ENCODE measurements at regions not wholly inside any gene's neighbourhood (a gene's known extent, or its start where the extent isn't known, plus 50 kb on each side); places are given as distances from the start of the nearest gene placed in this dataset.

DNA sequence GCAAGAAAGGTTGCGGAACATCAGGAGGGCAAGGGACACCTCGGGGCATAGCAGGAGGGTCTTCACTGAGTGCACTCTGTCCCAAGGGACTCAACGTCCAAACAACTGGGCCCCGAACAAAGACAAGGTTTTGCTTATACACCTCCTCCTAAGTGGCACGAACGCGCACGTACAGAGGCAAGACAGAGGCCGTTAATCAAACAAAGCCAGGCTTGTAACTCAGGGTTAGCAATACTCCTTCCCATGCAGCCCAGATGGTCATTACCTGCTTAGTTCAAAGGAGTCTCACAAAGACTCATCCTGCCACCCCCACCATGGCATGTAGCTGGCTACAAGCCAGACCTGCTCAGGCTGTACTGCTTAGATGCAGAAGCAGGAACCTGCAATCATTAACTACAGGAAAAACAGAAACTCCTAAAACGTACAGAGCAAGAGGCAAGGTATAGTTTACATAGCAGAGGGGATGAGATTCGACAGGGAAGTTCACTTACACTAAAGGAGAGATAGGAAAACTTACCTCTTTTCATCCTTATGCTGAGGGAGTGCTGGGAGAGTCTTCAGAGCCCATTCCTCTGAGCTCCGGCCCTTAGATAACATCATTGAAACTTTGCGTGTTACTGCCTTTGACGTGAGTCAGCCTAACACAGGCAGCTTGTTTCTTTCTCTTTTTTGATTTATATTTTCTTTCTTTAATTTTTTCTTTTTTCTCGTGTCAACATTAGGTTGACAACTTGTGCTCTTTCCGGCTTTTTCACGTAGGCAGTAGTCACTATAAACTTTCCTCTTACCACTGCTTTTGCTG, 1319.1 kb downstream of the TMEM121 start:
- peak; percentile 48 for ATAC-seq (ENCODE audit: poor library complexity)
- DNase-seq = peak in 12 of 14 experiments; percentile 21 to 72 (median 45)
- Mint-ChIP-seq H3K36me3 (ENCODE audit: low read depth) (peaks cover 9% of the 10 kb centered on the region), H3K27ac (peak overlapping the region; percentile 52), H3K27me3 (no peaks in the 10 kb centered on the region), H3K4me3 (peak overlapping the region; percentile 96), H3K4me1 (ENCODE audit: low read depth) (peaks cover 41% of the 10 kb centered on the region), H3K9me3 (no peaks in the 10 kb centered on the region)
- Histone ChIP-seq H3K27ac (ENCODE audit: low read depth in 1 of 2, low read length in 2 of 2) (peak overlapping the region; percentile 58 to 81), H3K4me1 (ENCODE audit: insufficient read depth, low read length) (peaks cover 19% of the 10 kb centered on the region), H3K27me3 (ENCODE audit: control insufficient read depth in 1 of 2, insufficient read depth in 2 of 2, low read length in 2 of 2) (no peaks in the 10 kb centered on the region), H3K36me3 (ENCODE audit: insufficient read depth, low read length) (no peaks in the 10 kb centered on the region), H3K9me3 (ENCODE audit: control insufficient read depth in 1 of 2, insufficient read depth in 1 of 2, low read length in 2 of 2) (no peaks in the 10 kb centered on the region), H3K4me3 (ENCODE audit: low read length) (peak overlapping the region; percentile 90)
- POLR2A ChIA-PET = no interaction called here
- TF ChIP-seq, protein P1, sequence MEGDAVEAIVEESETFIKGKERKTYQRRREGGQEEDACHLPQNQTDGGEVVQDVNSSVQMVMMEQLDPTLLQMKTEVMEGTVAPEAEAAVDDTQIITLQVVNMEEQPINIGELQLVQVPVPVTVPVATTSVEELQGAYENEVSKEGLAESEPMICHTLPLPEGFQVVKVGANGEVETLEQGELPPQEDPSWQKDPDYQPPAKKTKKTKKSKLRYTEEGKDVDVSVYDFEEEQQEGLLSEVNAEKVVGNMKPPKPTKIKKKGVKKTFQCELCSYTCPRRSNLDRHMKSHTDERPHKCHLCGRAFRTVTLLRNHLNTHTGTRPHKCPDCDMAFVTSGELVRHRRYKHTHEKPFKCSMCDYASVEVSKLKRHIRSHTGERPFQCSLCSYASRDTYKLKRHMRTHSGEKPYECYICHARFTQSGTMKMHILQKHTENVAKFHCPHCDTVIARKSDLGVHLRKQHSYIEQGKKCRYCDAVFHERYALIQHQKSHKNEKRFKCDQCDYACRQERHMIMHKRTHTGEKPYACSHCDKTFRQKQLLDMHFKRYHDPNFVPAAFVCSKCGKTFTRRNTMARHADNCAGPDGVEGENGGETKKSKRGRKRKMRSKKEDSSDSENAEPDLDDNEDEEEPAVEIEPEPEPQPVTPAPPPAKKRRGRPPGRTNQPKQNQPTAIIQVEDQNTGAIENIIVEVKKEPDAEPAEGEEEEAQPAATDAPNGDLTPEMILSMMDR (IDR thresholded peaks at IDR 0.05) = no peak
- intact Hi-C loops (cut with DNase I, micrococcal nuclease) = loop anchor here (2.0 kb wide), 1 partner anchor 27 kb away; no protein-coding TSS in a partner anchor
- CTCF ChIA-PET = interaction anchor here (2.6 to 3.0 kb wide), 2 partner anchors 15 to 28 kb away, joined by 13 to 33 read pairs; no protein-coding TSS in a partner anchor

DNA sequence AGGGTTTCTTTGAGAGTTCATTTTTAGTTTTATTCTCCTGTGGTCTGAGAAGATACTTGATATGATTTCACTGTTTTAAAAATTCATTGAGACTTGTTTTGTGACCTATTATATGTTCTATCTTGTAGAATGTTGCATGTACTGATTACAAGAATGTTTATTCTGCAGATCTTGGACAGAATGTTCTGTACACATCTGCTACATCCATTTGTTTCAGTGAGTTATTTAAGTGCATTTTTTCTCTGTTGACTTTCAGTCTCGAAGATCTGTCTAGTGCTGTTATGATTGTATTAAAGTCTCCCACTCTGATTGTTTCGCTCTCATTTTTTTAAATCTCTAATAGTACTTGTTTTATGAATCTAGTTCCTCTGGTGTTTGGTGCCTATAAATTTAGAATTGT, 1319.8 kb downstream of the TMEM121 start:
- peaks cover 19% of the 10 kb centered on the region for H3K4me1 ChIP-seq (ENCODE audit: insufficient read depth, low read length)
- intact Hi-C loops (cut with DNase I, micrococcal nuclease) = no loop called here

DNA sequence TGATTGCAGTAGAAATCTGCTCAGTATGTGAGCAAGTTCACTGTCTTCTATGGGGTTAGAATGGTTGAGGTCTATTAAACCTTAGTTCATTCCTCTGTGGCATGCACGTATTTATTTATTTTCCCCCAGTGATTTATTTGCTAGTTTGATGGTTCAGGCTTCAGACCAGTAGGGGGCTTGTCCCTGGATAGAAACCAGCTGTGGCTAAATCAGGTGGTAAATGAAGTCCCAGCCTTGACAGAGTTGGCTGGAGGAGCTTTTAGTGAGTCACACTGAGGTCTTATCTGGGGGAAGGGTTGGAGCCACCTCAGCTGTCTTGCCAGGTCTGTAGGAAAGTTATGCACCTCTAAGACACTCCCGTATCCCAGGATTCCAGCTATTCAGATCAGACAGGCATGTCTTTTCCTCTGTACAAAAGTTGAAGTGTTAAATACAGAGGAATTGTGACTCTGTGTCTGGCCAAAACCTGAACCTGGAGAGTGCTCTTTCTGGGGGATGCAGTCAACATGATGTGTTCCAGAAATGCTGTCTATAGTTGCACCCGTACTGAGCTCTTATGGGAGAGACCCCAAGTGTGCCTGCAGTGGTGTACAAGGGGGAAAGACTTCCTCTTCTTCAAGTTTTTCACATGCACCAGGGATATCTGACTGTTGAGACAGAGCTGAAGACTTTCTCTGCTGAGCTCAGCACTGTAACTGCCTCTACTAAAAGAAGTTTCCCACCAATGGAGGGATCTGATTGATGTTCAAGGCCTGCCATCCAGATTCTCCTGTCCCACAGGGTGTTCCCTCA, 1322.1 kb downstream of the TMEM121 start:
- Mint-ChIP-seq H3K27ac (no peak overlapping the region), H3K27me3 (no peaks in the 10 kb centered on the region), H3K9me3 (no peaks in the 10 kb centered on the region), H3K36me3 (ENCODE audit: low read depth) (peaks cover 9% of the 10 kb centered on the region), H3K4me1 (ENCODE audit: low read depth) (peaks cover 31% of the 10 kb centered on the region), H3K4me3 (peak overlapping the region; percentile 12)
- intact Hi-C loops (cut with DNase I, micrococcal nuclease) = no loop called here
- Histone ChIP-seq H3K9me3 (ENCODE audit: control insufficient read depth in 1 of 2, insufficient read depth in 1 of 2, low read length in 2 of 2) (no peaks in the 10 kb centered on the region), H3K27me3 (ENCODE audit: control insufficient read depth in 1 of 2, insufficient read depth in 2 of 2, low read length in 2 of 2) (no peaks in the 10 kb centered on the region), H3K36me3 (ENCODE audit: insufficient read depth, low read length) (no peaks in the 10 kb centered on the region), H3K4me1 (ENCODE audit: insufficient read depth, low read length) (peaks cover 14% of the 10 kb centered on the region), H3K4me3 (ENCODE audit: low read length) (no peak overlapping the region), H3K27ac (ENCODE audit: low read depth in 1 of 2, low read length in 2 of 2) (no peak overlapping the region)
- TF ChIP-seq, protein P1 (IDR thresholded peaks at IDR 0.05) = no peak
- ATAC-seq (ENCODE audit: poor library complexity) (no peak), DNase-seq (peak in 3 of 14 experiments; percentile 12 to 50 (median 32))
- ChIA-PET CTCF (interaction anchor here (1.0 to 2.0 kb wide), 2 partner anchors 12 to 24 kb away, joined by 3 to 9 read pairs; no protein-coding TSS in a partner anchor), POLR2A (no interaction called here)

More for the DNA sequence above, 1319.8 kb downstream of the TMEM121 start:
- Mint-ChIP-seq H3K27me3 (no peaks in the 10 kb centered on the region), H3K27ac (peak overlapping the region; percentile 52), H3K9me3 (no peaks in the 10 kb centered on the region), H3K4me3 (peak overlapping the region; percentile 96), H3K4me1 (ENCODE audit: low read depth) (peaks cover 40% of the 10 kb centered on the region), H3K36me3 (ENCODE audit: low read depth) (peaks cover 9% of the 10 kb centered on the region)
- DNase-seq = no peak
- TF ChIP-seq, protein P1 (IDR thresholded peaks at IDR 0.05) = no peak
- H3K4me3 ChIP-seq (ENCODE audit: low read length) = no peak overlapping the region
- ChIA-PET CTCF (interaction anchor here (2.6 to 3.0 kb wide), 2 partner anchors 16 to 27 kb away, joined by 13 to 33 read pairs; no protein-coding TSS in a partner anchor), POLR2A (no interaction called here)
- no peak overlapping the region for H3K27ac ChIP-seq (ENCODE audit: low read depth in 1 of 2, low read length in 2 of 2)
- H3K27me3 ChIP-seq (ENCODE audit: control insufficient read depth in 1 of 2, insufficient read depth in 2 of 2, low read length in 2 of 2) = no peaks in the 10 kb centered on the region
- ATAC-seq (ENCODE audit: poor library complexity) = no peak
- H3K9me3 ChIP-seq (ENCODE audit: control insufficient read depth in 1 of 2, insufficient read depth in 1 of 2, low read length in 2 of 2) = no peaks in the 10 kb centered on the region
- H3K36me3 ChIP-seq (ENCODE audit: insufficient read depth, low read length) = no peaks in the 10 kb centered on the region

All from CD4-positive, alpha-beta T cell (primary cell).